ENCODE measurements at regions not wholly inside any gene's neighbourhood (a gene's known extent, or its start where the extent isn't known, plus 50 kb on each side); places are given as distances from the start of the nearest gene placed in this dataset.

- no peak overlapping the region for H3K27ac Mint-ChIP-seq (ENCODE audit: unreplicated experiment)
- H3K27me3 Mint-ChIP-seq (ENCODE audit: low read depth) = no peaks in the 10 kb centered on the region
- DNase-seq (ENCODE audit: low spot score) = no peak
- no peak overlapping the region for H3K4me3 Mint-ChIP-seq (ENCODE audit: unreplicated experiment)
- H3K36me3 Mint-ChIP-seq (ENCODE audit: low read depth) = no peaks in the 10 kb centered on the region
- no peak for TF ChIP-seq CTCF (IDR thresholded peaks at IDR 0.05)
- no peaks in the 10 kb centered on the region for H3K9me3 Mint-ChIP-seq (ENCODE audit: low read depth)
- H3K4me1 Mint-ChIP-seq (ENCODE audit: low read depth) = peaks cover 44% of the 10 kb centered on the region
Observed at GRCh38 chr7:15838265-15838664, 151.8 kb upstream of the MEOX2 start.

GRCh38 chr7:15837306-15837950 is 150.9 kb upstream of the MEOX2 start:
- Mint-ChIP-seq H3K36me3 (ENCODE audit: low read depth) (no peaks in the 10 kb centered on the region), H3K27me3 (ENCODE audit: low read depth) (no peaks in the 10 kb centered on the region), H3K4me1 (ENCODE audit: low read depth) (peaks cover 50% of the 10 kb centered on the region), H3K27ac (ENCODE audit: unreplicated experiment) (peak overlapping the region; percentile 63), H3K4me3 (ENCODE audit: unreplicated experiment) (no peak overlapping the region), H3K9me3 (ENCODE audit: low read depth) (no peaks in the 10 kb centered on the region)
- no peak for TF ChIP-seq CTCF (IDR thresholded peaks at IDR 0.05)
- DNase-seq (ENCODE audit: low spot score) = no peak

GRCh38 chr7:15836651-15837050 is 150.2 kb upstream of the MEOX2 start:
- TF ChIP-seq CTCF (IDR thresholded peaks at IDR 0.05) = no peak
- H3K27ac Mint-ChIP-seq (ENCODE audit: unreplicated experiment) = no peak overlapping the region
- no peak for DNase-seq (ENCODE audit: low spot score)

GRCh38 chr7:15836041-15836440 is 149.6 kb upstream of the MEOX2 start:
- Mint-ChIP-seq H3K4me1 (ENCODE audit: low read depth) (peaks cover 50% of the 10 kb centered on the region), H3K27me3 (ENCODE audit: low read depth) (no peaks in the 10 kb centered on the region), H3K9me3 (ENCODE audit: low read depth) (no peaks in the 10 kb centered on the region), H3K36me3 (ENCODE audit: low read depth) (no peaks in the 10 kb centered on the region), H3K27ac (ENCODE audit: unreplicated experiment) (peak overlapping the region; percentile 75), H3K4me3 (ENCODE audit: unreplicated experiment) (no peak overlapping the region)
- DNase-seq (ENCODE audit: low spot score) = no peak
- no peak for TF ChIP-seq CTCF (IDR thresholded peaks at IDR 0.05)

More at GRCh38 chr7:15836651-15837050, 150.2 kb upstream of the MEOX2 start:
- no peak overlapping the region for H3K4me3 Mint-ChIP-seq (ENCODE audit: unreplicated experiment)
- H3K4me1 Mint-ChIP-seq (ENCODE audit: low read depth) = peaks cover 50% of the 10 kb centered on the region
- H3K27me3 Mint-ChIP-seq (ENCODE audit: low read depth) = no peaks in the 10 kb centered on the region
- no peaks in the 10 kb centered on the region for H3K9me3 Mint-ChIP-seq (ENCODE audit: low read depth)
- no peaks in the 10 kb centered on the region for H3K36me3 Mint-ChIP-seq (ENCODE audit: low read depth)

GRCh38 chr7:15834446-15834845 is 148.0 kb upstream of the MEOX2 start:
- no peaks in the 10 kb centered on the region for H3K27me3 Mint-ChIP-seq (ENCODE audit: low read depth)
- H3K4me1 Mint-ChIP-seq (ENCODE audit: low read depth) = peaks cover 45% of the 10 kb centered on the region
- H3K9me3 Mint-ChIP-seq (ENCODE audit: low read depth) = no peaks in the 10 kb centered on the region
- TF ChIP-seq CTCF (IDR thresholded peaks at IDR 0.05) = no peak
- H3K4me3 Mint-ChIP-seq (ENCODE audit: unreplicated experiment) = no peak overlapping the region
- no peak for DNase-seq (ENCODE audit: low spot score)
- no peaks in the 10 kb centered on the region for H3K36me3 Mint-ChIP-seq (ENCODE audit: low read depth)
- no peak overlapping the region for H3K27ac Mint-ChIP-seq (ENCODE audit: unreplicated experiment)

Measured in chondrocyte (in vitro differentiated cells).